A673 (cell line): ENCODE measurements at regions not wholly inside any gene's neighbourhood (a gene's known extent, or its start where the extent isn't known, plus 50 kb on each side); places are given as distances from the start of the nearest gene placed in this dataset.

Source experiments
- BruUV-seq: library from RNA; stranded (reverse); fragments of 400-500 nt; replicated peaks from 2 replicates; lab custom pipeline; 2021; lab: Mats Ljungman, UMichigan
- CTCF ChIA-PET: fragments of 300-600 bp; sonication (Branson Sonifier 250); formaldehyde crosslinking; loops from one replicate; lab custom pipeline; 2022; ENCODE audit warnings: antibody characterized with exemption; lab: Charles Lee
- POLR2A ChIA-PET: fragments of 300-600 bp; sonication (Branson Sonifier 250); formaldehyde crosslinking; loops from one replicate; lab custom pipeline; 2022; ENCODE audit warnings: antibody characterized with exemption; ENCODE audit not compliant: low non-redundant PET; lab: Charles Lee
- DNase-seq: peaks from one replicate; pipeline ENCODE4 v3.0.0-alpha.2; 2015; ENCODE audit warnings: low spot score
- H3K27ac ChIP-seq: fragments of 200-600 bp; sonication (generic); 2 replicates; pipeline ENCODE4 v1.5.1; 2016; ENCODE audit warnings: mixed run types, low read depth, mild to moderate bottlenecking, mixed read lengths, antibody characterized with exemption, low read length; ENCODE audit not compliant: poor library complexity, severe bottlenecking
- H3K27me3 ChIP-seq: fragments of 200-600 bp; sonication (generic); replicated peaks from 2 replicates; pipeline ENCODE4 v1.6.1; 2017; ENCODE audit warnings: mixed run types, low read depth, mild to moderate bottlenecking, mixed read lengths, antibody characterized with exemption, low read length; ENCODE audit not compliant: insufficient read depth, poor library complexity
- H3K36me3 ChIP-seq: fragments of 200-600 bp; sonication (generic); 2 replicates; pipeline ENCODE4 v1.6.1; 2016; ENCODE audit warnings: mixed run types, mild to moderate bottlenecking, mixed read lengths, antibody characterized with exemption, low read length; ENCODE audit not compliant: insufficient read depth, poor library complexity, severe bottlenecking
- H3K4me1 ChIP-seq: fragments of 200-600 bp; sonication (generic); 2 replicates; pipeline ENCODE4 v1.6.1; 2017; ENCODE audit warnings: mixed run types, mild to moderate bottlenecking, mixed read lengths, antibody characterized with exemption, low read length; ENCODE audit not compliant: insufficient read depth, poor library complexity, severe bottlenecking
- H3K4me3 ChIP-seq: fragments of 200-600 bp; sonication (generic); 2 replicates; pipeline ENCODE4 v1.5.1; 2016; ENCODE audit warnings: low read depth, mixed run types, mild to moderate bottlenecking, mixed read lengths, low read length; ENCODE audit not compliant: poor library complexity, severe bottlenecking
- H3K9me3 ChIP-seq: fragments of 200-600 bp; sonication (generic); 2 replicates; pipeline ENCODE4 v1.6.1; 2016; ENCODE audit warnings: mixed run types, low read depth, mild to moderate bottlenecking, mixed read lengths, antibody characterized with exemption, low read length; ENCODE audit not compliant: poor library complexity, severe bottlenecking
- CTCF ChIP-seq: fragments of 300-800, 200-600 bp; sonication (generic); conservative IDR thresholded peaks from 2 replicates; pipeline ENCODE4 v1.5.1; 2017; ENCODE audit warnings: low read depth, mild to moderate bottlenecking, antibody characterized with exemption, low read length, moderate library complexity, mixed read lengths
- EZH2 ChIP-seq: fragments of 200-600 bp; sonication (generic); IDR thresholded peaks from 2 replicates; pipeline ENCODE4 v1.6.1; 2017; ENCODE audit warnings: borderline replicate concordance, low read depth, mild to moderate bottlenecking, mixed read lengths, antibody characterized with exemption, low read length; ENCODE audit not compliant: poor library complexity, severe bottlenecking
- intact Hi-C: fragments of 100-400 bp; cut with micrococcal nuclease; formaldehyde crosslinking; loops from one replicate; pipeline ENCODE4 v1.10.0; 2022; ENCODE audit not compliant: unreplicated experiment

GRCh38 chr13:40503966-40504591 lies 162.4 kb downstream of the FOXO1 start:
- no peak for TF ChIP-seq EZH2
- TF ChIP-seq CTCF: no peak
- H3K27me3 ChIP-seq: no peaks in the 10 kb centered on the region
- no peak overlapping the region for H3K4me3 ChIP-seq
- no peak overlapping the region for H3K27ac ChIP-seq
- H3K4me1 ChIP-seq: no peaks in the 10 kb centered on the region
- intact Hi-C loops: no loop called here
- CTCF ChIA-PET: no interaction called here
- H3K9me3 ChIP-seq: no peaks in the 10 kb centered on the region
- no peak for DNase-seq
- BruUV-seq: no TSS peak
- POLR2A ChIA-PET: no interaction called here
- no peaks in the 10 kb centered on the region for H3K36me3 ChIP-seq

- no peaks in the 10 kb centered on the region for H3K9me3 ChIP-seq
- no TSS peak for BruUV-seq
- H3K27me3 ChIP-seq: no peaks in the 10 kb centered on the region
- no peaks in the 10 kb centered on the region for H3K4me1 ChIP-seq
- H3K4me3 ChIP-seq: no peak overlapping the region
- TF ChIP-seq EZH2 (no peak), CTCF (no peak)
- DNase-seq: no peak
- no peak overlapping the region for H3K27ac ChIP-seq
- POLR2A ChIA-PET: no interaction called here
- H3K36me3 ChIP-seq: no peaks in the 10 kb centered on the region
- CTCF ChIA-PET: no interaction called here
- intact Hi-C loops: no loop called here
These were observed 161.8 kb downstream of the FOXO1 start for GRCh38 chr13:40504641-40505040.

GRCh38 chr13:40505196-40505595 lies 161.2 kb downstream of the FOXO1 start:
- H3K27ac ChIP-seq: no peak overlapping the region
- no peak overlapping the region for H3K4me3 ChIP-seq
- no peaks in the 10 kb centered on the region for H3K27me3 ChIP-seq
- ChIA-PET POLR2A (no interaction called here), CTCF (no interaction called here)
- TF ChIP-seq EZH2 (no peak), CTCF (no peak)
- BruUV-seq: no TSS peak
- H3K4me1 ChIP-seq: no peaks in the 10 kb centered on the region
- H3K9me3 ChIP-seq: no peaks in the 10 kb centered on the region
- intact Hi-C loops: no loop called here
- no peak for DNase-seq
- no peaks in the 10 kb centered on the region for H3K36me3 ChIP-seq
